HG03135 (cell line): ENCODE measurements at regions not wholly inside any gene's neighbourhood (a gene's known extent, or its start where the extent isn't known, plus 50 kb on each side); places are given as distances from the start of the nearest gene placed in this dataset.

Source experiments
- ATAC-seq: cut with Tn5 transposase; IDR thresholded peaks from one replicate; pipeline ENCODE4 v1.9.1; 2021; ENCODE audit warnings: mild to moderate bottlenecking, moderate library complexity; ENCODE audit not compliant: unreplicated experiment

DNA sequence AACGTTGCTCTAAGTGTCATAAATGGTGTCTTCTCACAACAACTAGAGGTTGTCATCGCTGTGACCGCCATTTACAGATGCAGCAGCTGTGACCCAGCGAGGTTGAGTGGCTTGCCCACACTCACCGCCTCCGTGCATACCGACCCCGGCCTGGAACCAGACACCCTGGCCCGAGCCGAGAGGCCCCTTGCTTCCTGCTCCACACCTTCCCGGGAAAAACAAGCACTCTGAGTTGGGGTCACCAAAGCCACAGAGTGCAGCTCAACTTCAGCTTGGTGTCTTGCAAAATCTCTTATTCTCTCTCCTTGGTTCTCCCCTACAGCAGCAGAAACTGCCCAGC is 115.7 kb upstream of the PPP2R2D start:
- no peak for ATAC-seq

DNA sequence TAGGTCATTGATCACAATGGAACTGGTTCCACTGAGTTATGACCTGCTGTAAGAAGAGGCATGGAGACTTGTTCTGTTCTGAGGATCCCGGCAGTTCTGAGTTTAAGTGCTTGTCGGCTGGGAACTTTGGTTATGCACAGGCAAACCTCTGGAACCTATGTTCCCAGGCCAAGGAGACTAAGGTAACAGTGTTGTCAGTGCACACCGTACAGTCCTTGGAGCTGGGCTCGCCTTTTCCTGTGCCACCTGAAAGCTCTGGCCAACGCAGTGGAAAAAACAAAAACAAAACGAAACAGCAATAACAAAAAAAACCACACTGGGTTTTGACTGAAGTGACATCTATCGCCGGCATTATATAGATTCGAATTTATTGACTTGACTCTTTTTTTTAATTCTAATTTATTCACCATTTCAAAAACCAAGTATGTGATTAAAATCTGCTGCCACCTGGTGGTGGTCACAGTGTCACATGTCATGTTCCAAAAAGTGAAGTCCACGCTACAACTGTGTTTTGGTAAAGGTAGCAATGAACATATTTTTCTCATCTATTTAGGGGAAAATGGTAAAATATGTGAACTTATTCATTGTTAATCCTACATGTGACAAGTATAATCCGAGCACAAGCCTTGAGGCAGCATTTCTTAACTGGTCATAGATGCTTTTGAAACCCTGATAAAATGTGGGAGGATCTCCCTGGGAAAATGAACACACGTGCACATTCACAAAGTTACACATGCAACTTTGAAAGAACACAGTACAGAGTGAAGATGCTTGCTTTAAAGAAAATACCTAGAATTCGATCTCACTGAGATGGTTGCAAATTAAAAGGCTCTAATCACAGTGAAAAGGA is 113.8 kb upstream of the PPP2R2D start:
- ATAC-seq, result no peak

DNA sequence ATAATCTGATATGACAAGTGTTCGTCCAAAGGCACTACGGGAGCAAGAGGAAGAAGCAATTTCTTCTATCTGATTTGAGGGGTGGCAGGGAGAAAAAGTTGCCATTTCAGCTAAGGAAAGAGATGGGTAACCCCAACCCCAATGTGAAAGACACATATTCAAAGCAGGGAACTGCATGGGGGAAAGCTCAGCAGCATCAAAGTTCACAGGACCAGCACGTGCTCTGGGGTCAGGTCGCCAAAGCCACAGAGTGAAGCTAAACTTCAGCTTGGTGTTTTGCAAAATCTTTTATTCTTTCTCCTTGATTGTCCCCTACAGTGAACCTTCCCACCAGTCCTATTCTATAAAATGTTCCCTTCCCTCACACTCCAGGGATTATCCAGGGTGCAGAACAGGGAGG is 112.8 kb upstream of the PPP2R2D start:
- no peak for ATAC-seq

DNA sequence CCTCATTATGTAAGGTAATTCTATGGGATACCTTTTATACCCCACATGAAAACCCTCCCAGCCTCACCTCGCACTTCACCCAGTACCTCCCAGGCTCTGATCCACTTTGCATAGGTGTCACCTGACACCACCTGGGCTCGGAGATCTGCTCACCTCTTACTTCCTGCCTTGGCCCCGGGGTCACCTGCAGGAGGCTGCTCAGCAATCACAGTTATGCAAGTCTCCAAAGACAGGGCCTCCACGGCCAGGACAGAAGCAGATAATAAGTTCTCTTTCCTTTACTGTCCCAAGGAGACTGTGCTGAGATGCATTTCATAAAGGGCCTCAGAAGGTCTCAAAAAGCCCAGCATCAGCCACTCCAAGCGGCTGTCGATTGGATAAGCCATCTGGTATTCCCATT is 112.4 kb upstream of the PPP2R2D start:
- no peak for ATAC-seq

DNA sequence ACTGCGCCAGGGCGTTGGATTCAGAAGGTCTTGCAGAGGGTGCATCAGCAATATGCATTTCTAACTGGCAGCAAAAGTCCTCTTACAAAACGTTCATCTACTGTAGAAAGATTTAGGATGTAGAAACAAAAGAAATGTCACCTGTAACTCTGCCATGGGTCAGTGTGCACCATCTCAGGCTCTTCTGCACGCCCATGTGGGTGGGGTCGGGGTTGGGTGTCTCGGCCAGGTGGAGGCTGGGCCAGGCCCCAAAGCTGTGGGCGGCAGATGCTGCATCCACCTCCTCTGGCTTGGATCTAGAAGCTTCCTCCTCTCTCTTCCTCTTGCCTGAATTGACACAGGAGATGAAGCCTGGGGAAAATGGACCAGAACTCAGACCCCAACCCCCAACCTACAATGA is 111.3 kb upstream of the PPP2R2D start:
- no peak for ATAC-seq

DNA sequence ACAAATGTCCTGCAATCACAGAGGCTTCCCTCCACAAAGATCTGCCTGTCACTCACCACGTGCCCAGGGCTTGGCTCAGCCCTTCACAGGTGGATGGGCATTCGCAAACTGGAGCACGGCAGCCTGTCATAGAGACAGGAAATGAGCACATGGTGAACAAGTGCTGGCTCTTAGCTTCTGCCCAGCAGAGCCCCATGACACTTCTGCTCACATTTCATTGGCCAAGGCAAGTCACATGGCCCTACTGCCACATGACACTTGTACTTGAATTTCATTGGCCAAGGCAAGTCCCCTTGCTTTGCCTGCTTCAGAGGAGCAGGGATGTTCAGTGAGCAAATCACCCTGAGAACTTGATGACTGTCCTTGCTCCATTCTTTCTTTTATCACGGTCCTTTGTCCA is 110.8 kb upstream of the PPP2R2D start:
- no peak for ATAC-seq

DNA sequence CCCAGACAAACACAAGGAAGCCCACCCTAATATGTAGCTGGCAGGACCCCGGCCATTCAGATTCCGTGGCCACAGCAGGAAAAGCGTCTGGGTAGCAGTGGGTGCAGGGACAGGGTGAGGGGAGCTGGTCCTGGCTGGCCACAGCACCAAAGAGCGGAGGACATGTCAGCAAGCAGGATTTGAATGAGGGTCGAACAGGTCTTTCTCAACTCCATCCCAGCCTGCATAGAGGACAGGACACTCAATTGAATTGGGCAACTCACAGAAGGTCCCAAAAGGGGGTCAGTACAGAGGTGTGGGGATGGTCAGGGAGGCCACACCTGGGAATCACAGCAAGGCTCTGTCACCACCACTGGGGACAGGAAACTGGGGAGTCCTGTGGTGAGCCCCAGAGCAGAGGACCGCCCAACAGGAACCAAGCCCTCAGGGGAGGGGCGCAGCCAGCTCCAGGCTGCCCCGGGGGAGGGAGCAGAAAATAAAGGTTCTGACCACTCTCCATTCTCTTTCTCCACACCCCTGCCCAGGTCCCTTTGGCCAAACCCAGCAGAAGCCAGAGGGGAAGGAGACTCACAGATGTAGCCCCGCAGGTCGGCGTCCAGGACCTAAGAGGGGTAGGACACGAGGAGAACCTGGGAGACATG is 108.7 kb upstream of the PPP2R2D start:
- no peak for ATAC-seq

DNA sequence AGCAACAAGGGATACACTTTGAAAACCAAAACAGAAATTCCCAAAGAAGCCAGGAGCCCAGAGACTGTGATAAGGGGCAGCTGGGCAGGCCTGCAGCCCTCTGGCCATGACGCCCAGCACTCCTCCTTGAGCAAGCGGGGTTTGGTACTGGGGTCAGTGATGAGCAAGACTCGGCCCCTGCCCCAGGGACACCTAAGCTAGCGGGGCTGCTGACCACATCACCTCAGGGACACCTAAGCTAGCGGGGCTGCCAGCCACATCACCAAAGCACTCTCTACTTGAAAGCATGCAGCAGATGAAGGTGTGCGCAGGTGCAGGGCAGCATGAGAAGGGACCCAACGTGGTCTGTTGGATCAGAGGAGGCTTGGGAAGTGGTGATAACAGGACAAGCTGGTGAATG is 108.0 kb upstream of the PPP2R2D start:
- ATAC-seq, result no peak

DNA sequence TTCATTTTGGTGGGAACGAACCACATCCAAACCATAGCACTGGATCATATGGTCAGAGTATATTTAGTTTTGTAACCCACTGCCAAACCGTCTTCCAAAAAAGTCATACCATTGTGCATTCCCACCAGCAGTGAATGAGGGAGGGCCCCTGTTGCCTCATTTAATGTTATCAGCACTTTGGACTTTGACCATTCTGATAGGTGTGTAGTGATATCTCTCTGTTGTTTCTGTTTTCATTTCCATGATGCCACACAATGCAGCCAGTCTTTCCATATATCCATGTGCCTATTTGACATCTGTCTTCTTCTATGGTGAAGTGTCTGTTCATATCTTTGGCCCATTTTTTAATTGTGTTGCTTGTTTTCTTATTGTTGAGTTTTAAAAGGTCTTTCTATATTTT is 105.0 kb upstream of the PPP2R2D start:
- ATAC-seq, result no peak

DNA sequence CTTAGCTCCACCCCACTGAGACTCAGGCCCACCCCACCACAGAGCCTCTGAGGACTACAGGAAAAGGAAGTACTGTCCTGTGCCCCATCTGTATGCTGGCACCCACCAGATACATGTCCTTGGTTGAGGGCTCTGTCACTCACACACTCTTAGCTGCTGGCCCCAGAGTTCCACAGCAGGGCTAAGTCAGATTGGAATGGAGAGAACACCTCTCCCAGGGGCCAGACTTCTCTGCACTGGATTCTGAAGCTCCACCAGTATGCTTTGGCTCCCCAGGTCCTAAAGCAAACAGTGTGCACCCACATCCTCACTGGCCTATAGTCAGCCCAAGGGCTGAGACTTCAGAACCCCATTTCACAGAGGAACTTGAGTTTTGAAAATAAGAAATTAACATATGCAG is 103.2 kb upstream of the PPP2R2D start:
- ATAC-seq, result no peak

DNA sequence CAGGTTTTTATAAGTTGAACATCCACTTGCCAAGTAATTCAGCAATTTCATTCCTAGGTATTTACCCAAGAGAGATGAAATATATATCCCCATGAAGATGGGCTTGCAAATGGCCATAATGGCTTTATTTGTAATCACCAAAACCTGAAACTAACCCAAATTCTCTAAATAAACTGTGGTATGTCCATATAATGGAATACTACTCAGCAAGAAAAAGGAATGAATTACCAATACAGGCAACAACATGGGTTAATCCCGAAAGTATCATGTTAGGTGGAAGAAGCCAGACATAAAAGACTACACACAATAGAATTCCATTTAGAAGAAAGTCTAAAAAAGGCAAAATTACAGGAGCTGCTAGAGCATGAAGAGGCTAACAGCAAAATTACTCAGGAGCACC is 101.4 kb upstream of the PPP2R2D start:
- no peak for ATAC-seq

DNA sequence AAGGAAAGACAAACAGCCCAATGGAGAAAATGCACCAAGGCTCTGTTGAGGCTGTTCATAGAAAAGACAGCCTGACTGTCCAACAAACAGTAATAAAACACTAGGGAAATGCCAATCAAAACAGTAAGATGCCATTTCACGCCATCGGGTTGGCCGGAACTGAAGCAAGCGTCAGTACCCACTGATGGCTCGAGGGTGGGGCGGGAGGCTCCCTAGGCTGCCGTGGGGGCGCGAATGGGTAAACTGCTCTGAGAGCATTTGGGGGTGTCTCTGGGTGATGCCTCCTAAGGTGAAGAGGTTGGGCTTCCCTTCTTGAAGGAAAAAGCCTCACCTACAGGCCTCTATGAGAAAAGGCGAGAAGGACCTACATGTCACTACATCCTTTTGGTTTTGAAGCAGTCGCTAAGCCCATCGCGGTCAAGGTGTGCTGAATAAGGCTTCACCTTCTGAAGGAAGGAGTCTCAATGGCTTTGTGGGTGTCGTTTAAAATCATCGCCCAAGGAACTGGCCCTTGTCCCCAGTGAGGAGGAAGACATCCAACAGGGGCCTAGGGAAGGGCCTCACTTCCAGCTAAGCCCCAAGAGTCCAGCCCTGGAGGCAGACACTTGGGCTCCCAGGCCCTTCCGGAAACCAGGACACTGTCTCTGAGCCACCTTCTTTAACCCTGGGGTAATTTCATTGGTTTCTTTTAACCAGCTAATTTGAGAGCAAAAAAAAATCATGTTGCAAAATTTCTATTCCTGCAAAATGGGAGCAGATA is 98.5 kb upstream of the PPP2R2D start:
- no peak for ATAC-seq

DNA sequence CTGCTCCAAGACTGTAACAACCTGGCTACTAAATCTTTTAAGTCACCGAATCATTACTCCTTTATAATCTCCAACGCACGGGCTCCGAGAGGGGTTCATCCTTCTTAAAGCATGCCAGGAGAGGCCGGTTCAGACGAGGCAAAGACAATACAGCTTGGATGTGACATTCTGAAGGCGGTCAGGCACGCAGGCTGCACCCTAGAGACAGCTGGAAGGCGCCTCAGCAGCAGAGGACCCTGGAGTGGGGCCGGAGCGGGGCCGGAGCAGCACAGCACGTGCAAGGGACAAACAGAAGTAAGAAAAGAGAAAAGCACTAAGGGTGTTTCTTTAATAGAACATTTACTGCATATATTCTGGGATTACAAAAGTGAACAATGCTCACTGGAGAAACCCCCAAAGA is 97.8 kb upstream of the PPP2R2D start:
- ATAC-seq, result no peak

DNA sequence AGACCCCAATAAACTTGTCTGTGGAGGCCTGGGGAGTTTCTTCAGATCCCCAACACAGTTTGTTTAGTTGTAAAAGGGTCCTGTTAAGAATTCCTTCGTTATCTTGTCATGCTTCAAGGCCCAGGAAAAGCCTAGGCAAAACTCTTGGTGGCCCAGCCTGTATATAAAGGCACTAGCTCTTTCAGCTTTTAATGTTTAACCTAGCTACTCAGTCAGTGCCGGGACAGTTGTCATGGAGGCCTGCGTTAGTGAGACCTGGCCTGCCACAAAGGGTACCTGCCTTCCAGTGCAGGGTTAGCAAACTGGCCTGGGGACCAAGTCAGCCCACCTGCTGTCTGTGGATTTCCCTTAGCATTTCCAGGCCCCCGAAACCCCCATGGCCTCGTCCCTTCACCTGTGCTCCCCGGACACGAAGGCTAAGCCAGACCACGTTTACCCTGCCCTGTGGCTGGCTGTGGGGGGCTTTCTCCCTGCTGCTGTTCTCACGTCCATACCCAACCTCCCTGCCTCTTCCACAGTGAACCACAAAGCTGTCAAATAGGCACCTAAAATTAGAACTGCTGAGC is 96.9 kb upstream of the PPP2R2D start:
- ATAC-seq, result no peak

DNA sequence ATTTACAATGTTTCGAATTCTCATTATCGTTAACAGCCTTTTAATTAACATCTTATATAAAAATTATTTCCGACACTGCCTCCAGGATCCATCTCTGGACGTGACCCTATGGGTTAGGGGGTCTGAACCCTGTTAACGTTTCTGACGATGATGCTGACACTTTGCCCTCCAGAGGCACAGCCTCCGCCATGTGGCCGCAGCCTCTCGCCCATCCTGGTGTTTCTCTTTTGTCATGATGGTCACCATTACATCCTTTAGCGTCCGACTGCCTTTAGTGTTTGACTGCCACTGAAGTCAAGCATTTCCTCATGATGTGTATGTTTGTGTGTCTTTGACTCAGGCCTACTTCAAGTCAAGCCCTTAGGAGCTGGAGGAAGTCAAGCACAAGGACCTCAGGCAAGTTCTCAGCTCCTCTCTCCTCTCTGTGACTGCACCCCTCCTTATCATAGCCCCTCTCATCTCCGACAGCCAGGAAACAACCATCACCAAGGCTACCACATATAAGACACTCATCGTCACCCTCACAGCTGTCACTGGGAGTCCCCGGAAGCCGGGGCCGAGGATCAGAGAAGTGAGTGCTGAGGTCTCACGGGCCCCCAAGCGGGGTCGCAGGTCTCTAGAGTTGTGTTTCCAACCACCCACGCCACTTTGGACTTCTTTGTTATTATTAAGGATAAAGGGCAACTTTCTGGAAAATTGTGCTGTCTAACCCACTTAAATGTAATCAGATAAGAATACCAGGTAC is 96.1 kb upstream of the PPP2R2D start:
- no peak for ATAC-seq

DNA sequence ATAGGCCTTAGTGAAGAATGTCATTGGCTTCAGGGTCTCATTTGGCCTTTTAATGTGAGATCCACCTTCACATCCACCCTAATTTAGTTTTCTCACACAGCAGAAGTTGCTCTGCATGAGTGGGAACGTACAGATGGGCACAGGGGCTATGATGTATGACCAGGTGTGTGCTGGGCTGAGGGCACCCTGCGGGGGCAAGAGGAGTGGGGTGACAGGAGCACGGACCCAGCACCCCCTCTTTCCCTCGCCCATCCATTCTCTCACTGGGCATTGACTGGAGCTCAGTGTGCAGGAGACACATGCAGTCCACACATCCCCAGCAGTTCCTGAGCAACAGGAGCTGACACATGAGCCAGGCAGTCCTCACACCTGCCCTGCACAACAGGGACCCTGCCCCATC is 95.1 kb upstream of the PPP2R2D start:
- ATAC-seq, result no peak

DNA sequence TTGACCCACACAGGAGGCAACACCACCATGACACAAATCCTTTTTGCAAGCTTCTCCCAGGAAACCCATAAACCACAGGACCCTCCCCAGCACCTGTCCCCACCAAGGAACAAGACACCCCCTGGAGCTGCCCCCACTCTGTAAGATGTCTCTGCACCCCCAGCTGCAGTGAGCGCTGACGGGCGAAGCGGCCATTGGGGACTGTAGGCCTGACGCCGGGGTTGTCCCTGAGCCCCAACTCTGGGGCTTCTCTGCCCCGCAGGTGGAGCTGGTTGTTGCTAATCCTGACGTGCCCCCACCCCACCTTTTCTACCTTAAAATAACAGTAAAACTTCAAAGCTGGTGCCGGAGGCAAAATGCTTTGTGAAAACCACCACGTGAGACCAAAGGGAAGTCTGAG is 94.7 kb upstream of the PPP2R2D start:
- no peak for ATAC-seq

DNA sequence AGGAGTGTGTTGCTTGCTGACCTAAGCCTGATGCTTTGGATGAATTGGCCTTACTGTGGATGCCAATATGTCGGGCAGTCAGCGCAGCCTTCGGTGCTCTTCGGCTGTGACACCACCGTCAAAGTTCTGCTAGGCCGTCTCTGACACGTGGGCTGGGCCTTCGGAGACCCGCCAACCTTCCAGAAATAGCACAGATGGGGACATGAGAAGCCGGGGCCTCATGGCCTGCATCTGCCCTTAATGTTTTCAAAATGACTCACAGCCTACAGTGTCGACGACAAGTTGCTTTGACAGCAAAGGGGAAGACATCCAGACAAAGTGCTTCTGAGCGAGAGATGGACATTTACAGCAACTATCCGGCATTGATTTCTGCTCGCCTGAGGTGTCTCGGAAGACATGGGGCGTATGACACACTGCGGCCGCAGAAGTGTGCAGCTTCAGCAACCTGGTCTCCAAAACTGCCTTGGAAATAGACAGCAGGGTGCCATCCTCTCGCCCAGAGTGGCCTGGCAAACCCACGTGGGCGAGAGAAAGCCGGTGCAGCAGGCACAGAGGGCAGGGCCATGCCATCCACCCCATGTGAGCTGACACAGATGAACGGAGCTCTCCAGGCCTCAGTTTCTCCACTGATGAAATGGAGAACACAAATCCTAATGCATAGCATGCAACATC is 94.0 kb upstream of the PPP2R2D start:
- ATAC-seq, result no peak

DNA sequence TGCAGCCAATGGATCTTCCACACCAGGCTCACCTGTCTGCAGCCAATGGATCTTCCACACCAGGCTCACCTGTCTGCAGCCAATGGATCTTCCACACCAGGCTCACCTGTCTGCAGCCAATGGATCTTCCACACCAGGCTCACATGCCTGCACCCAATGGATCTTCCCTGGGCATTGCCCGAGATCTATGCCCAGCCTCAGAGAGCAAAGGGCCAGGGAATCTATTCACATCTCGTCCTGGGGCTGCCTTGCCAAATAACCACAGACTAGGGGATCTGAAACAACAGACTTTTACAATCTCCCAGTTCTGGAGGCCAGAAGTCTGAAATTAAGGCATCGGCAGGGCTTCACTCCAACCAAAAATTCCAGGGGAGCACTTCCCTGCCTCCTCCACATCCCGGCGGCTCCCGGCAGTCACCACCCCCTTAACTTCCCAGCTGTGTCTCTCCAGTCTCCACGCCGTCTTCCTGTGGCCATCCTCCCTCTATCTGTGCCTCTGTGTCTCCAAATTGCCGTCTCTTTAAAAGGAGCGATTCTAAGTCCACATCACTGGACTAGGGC is 92.4 kb upstream of the PPP2R2D start:
- ATAC-seq, result no peak
